Spleen (tissue), 3 donors: ENCODE measurements at regions not wholly inside any gene's neighbourhood (a gene's known extent, or its start where the extent isn't known, plus 50 kb on each side); places are given as distances from the start of the nearest gene placed in this dataset.

Experiments
- POLR2A ChIP-seq, 3 donors: fragments of 450-650 bp; IDR thresholded peaks; one replicate each; pipeline ENCODE4 v1.5.1; 2017; ENCODE audit warnings: antibody characterized with exemption in 3 of 3, mild to moderate bottlenecking in 1 of 3
- POLR2AphosphoS5 ChIP-seq, 3 donors: sonication (generic); formaldehyde crosslinking; IDR thresholded peaks; one replicate each; pipeline ENCODE4 v1.5.1; 2017; ENCODE audit warnings: antibody characterized with exemption in 3 of 3

DNA sequence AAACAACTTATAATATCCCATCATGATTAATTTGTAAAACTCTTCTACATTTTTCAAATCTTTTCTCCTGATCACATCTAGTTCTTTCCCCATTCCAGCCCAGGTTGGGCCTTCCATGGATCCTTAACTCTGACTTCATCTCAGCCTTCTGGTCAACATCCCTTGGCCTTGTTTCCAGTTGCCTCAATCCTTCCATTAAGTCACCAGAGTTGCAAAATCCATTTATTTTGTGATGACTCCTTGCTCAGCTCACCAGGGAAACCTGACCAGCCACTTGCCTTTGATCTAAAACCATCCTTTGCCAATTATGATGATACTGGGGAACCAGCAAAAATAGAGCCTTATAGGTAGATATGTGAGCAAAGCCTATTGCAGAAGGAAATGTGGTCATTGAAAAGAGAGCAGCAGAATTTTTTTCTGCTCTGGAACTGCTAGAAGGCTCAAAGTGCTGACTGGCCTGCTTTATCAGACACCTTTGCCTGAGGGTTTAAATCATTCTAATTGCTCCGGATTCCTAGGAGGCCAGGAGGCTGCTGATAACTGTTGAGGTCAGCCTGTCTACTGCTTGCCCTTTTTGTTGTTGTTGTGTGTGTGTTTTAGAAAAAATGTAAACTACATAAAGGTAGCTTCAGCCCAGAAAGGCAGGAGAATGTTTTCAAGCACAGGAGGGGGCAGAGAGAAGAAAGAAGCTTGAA lies 512.2 kb upstream of the GRIA1 start:
- TF ChIP-seq POLR2A (IDR thresholded peaks at IDR 0.05) (no peak), POLR2AphosphoS5 (IDR thresholded peaks at IDR 0.05) (no peak)
